NB4 (cell line): ENCODE measurements at regions not wholly inside any gene's neighbourhood (a gene's known extent, or its start where the extent isn't known, plus 50 kb on each side); places are given as distances from the start of the nearest gene placed in this dataset.

Experiments used
- CTCF ChIP-seq: IDR thresholded peaks from one replicate; pipeline ENCODE4 v1.5.1; 2012; ENCODE audit warnings: low read depth, low read length
- POLR2A ChIP-seq: IDR thresholded peaks from 2 replicates; pipeline ENCODE4 v1.6.1; 2011; ENCODE audit warnings: mild to moderate bottlenecking; ENCODE audit not compliant: insufficient read length; ENCODE audit errors: extremely low read depth

DNA sequence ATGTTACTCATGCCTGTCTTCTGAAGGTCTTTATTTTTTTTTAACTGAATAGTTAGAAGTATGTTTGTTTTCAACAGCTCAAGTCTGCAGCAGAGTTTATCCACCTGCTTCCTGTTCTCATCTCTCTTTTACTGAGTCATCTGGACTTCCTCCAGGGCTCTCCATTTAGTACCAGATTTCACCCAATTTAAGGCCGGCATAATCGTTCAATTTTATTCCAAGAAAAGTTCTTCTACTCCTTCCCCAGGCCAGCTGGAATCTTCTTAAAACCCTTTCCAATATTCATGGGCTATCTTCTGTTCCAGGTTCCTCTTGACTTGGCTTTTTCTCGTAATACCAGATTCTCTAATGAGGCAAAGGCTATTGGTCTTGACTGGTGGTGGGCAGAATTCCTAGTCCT, 79.0 kb upstream of the LAMA2 start:
- no peak for TF ChIP-seq CTCF
- no peak for TF ChIP-seq POLR2A
